Activated gamma-delta T cell treated with anti-CD3 and anti-CD28 coated beads, Interleukin-2, amount 50 U/mL, for 16 hours (primary cell): ENCODE measurements at regions not wholly inside any gene's neighbourhood (a gene's known extent, or its start where the extent isn't known, plus 50 kb on each side); places are given as distances from the start of the nearest gene placed in this dataset.
A peak's percentile ranks its signal among the peaks of the same experiment; 100 is the strongest.
"Not testable (repeated sequence)": the region's sequence is repeated elsewhere in the genome, so short reads cannot be mapped to it uniquely, and the experiment has no call there.

Source experiments
- DNase-seq: peaks from one replicate; pipeline ENCODE4 v3.0.0-alpha.2; 2020; ENCODE audit warnings: low read depth

DNA sequence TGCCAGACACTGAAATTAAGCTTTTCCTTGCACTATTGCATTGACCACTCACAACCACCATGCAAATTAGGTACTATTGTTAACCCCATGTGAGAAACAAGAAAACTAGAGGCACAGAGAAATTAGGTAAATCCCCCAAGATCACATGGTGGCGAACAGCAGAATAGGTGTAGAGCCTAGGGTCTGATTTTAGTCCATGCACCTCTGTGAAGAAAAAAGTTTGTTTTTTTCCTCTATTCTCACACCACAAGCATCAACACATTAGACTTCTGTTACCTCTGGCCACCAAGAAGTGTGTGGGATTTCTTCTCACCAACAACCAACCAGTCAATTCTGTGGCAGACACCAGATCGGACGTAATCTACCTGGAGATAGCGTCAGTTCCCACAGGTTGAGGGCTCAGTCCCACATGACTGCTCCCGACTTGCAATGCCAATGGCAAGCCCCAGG, 391.9 kb downstream of the COG6 start:
- no peak for DNase-seq

DNA sequence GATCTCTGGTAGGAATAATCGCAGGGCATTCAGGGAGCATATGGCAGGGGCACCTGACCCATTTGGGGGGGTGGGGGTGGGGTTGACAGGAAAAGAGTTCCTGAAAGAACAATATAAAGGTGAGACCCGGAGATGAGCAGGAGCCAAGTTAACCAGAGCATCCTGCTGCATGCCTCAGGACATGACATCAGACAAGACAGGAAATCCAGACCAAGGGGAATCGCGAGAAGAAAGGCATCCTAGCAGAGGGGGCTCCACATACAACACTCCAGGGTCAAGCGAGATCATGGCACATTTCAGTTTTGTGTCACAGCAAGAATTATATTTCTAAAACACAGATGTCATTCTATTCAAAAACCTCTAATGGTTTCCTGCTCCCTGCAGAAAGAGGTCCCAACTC, 393.1 kb downstream of the COG6 start:
- DNase-seq = no peak

DNA sequence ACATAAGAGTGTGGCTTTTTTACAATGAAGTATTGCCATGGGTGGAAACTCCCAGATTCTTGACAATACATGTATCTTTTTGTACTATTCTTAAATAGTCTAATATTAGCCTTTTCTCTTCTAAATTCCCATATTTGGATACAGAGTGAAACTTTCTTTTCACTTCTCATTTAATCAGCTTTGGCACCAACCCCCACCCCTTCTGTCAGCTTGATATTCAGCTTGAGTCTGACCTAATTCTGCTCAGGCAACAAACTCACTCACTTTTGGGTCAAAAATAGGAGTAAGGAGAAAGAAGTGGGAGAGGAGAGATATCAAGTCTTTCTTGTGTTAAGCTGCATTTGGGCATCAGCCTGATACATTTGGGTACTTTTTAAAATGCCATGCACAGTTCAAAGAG, 397.5 kb downstream of the COG6 start:
- no peak for DNase-seq

DNA sequence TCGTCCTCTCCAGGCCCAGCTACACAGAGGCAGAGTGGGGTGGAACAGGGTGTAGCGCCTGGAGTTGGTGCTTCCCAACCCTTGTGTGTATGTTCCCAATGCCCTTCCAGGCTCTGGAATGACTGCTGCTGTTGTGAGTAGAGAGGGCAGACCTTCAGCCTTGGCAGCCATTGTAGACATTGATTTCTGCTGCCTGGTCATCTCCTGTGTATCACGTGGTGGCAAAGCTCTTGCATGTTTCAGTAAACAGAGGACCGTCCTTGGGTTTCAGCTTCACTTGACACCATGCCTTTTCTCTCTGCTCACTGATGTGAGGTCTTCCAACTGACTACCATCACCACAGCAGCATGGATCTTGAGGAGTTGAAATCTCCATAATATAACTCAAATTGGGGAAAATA, 397.9 kb downstream of the COG6 start:
- DNase-seq = no peak

DNA sequence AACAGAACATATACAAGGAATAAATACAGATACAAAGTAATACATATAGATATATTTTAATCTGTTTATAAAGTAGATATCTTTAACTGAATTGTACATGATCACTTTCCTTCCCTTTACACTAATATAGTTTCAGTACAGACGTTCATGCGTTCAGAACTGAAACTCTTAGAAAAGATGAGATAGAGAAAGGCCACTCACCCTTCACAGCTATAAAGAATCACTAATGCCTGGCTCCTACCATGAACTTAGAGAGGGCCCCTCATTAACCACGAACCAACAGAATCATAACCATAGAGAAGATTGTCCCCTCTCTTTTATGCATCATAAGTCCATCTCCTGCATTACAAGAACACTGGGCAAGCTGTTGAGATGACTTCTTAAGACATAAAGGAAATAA, 399.0 kb downstream of the COG6 start:
- DNase-seq = not testable (repeated sequence)

DNA sequence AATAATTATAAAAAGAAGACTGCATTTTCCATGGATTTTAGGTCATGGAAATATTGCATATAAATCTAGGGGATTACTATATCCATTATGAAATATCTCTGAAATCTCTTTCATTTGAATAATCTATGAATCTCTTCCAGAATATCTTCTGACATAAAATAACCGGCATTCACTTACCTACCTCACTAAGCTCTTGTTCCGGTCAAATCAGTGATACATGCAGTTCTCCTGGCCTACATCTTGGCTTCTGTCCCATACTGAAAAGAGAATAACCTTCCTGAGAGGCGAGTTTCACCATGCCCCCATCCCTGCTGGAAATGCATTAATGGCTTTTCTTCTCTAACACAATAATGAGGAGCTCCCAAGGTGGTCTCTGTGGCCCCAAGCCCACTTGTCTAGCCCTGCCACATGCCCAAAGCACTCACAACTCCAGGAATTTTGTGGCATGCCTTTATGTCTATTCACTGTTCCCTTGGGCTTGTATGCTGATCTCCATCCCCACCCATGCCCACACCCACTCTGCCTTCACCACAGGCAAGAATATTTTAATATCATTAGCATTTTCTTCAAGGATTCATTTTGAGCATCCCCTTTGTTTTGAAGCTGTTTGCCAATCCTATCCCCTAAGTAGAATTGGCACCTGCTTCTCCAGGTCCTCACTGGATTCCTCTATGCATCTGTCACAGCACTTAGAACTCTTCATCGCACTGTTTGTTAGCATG, 401.6 kb downstream of the COG6 start:
- no peak for DNase-seq

DNA sequence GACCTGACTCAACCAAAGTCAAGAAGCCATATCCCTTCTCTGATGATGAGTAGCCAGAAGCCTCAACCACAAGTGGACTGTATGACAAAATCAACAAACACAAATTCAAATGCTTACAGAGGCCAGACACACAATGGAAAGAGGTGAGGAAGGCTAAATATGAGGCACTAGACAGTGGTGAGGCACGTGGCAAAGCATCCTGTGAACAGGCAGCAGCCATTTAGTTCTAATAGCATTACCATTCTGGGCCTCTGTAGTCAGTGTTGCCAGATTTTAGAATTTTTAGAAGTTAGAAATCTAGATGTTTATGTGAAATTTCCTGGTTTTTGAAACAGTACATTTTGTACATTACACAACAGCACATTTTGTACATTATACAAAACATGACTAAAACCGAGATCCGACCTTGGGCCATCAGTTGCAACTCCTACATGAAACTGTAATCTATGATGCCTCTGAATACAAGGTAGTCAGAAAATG, 403.3 kb downstream of the COG6 start:
- DNase-seq = no peak

DNA sequence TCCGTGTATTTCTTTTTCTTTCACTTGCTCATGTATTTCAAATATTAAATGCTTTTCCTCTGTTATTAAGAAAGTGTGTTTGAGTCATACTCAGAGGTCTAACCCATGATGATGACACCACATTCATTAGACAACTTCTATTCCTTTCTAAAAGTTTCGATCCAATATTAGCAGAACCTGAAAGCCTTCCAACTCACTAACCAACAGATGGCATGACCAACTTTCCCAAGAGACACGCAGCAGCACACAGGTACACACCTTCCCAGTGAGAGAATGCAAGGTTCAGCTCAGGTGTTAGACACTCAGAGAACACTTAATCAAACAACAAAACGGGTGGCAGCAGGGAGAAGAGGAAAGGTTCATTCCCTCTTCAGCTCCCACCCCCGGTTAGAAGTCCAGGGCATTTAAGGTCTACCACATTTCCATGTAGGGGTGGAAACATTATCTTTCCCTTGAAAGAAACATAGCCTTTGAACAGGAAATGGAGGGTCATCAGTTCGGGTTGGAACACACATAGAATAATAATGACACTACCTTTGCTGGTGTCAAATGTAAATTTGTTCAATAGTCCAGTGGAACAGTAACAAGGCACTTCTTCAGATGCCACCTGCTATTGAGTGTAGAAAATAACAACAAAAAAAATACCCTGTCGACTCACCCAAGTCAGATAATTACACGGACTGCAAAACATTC, 404.2 kb downstream of the COG6 start:
- DNase-seq = no peak

DNA sequence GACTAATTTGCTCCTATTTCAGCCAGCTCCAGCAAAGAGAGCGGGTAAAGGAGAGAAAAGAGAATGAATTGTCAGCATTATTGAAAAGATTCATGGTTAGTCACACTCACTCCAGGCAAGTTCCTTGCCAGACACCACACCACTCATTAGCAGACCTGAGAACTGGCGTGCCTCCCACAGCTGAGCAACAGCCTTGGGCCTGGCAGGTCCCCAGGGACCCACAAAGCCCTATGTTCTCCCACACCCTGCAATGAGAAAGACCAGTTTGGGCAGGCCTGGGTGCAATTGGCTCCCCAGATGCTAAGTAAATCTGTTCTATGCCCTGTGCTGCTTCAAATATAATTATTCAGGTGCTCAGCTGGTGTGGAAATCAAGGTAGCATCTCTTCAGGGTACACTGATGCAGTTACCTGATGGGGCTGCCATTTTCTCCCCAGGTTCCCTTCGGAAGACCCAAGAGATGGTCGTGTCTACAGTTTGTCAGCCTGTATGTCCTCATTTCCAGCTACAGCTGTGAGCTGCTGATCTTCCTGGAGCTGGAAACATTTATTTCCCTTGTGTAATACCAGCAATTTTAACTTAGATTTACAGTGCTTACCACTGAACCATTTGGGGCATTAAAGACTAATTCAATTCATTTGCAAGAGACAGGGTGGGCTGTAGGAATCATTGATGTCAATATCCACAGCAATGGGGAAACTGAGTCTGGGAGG, 405.0 kb downstream of the COG6 start:
- no peak for DNase-seq

DNA sequence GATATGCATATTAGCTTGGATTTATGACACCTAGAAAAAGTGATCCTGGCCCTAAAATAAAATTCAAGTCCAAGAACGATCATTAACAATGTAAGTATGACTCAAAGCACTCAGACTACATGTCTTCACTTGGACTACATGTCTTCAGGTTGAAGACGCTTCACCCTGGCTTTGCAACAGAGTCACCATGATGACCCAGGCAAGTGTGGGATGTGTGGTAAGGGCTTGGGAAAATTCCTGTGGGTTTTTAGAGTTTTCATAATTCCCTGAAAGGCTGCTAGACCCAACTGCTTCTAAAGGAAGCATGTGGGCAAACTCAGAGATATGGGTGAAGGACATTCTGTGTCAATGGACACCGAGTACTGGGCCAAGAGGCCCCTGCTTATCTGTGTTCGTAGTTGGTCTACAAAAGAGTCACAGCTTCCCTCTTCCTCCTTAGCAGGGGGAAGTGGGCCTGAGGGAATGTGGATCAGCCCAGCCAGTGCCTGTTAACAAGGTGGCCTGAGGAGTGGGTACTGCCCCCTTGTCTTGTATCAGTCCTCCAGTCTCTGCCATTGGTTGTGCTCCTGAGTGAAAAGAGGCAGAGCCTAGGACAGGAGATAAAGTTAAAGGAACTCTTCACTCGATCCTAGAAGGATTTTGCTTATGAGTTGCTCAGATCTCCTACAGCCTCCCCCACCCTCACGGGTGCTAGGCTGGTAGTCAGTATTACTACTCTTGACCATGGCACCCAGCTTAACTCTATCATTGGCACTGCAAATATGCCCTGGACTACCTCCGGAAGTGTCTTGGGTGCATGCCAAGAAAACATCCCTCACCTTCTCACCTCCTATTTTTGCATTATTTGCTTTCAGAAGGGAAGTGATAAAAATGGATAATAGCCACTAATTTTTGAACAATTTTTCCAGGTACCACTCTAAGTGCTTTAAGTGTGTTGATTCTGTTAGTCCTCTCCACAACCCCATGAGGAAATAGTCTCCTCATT, 406.3 kb downstream of the COG6 start:
- no peak for DNase-seq

DNA sequence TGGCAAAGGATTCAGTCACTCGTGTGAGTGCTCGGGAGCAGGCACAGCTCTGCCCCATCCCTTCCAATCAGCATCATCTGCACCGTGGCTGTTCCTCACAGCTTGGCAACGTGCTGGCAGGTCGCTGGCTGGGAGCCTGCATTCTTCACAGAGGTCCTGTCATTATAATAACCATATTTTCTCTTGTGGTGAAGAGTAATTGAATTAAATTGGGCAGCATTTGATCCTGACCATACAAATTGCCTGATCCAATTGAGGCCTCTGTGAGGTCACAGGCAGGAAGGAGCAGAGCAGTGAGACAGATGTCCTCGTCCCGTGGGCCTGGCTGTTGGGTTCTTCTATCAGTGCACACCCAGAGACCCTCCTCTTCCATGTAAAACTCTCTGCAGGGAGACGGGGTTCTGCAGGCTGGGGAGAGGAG, 407.8 kb downstream of the COG6 start:
- no peak for DNase-seq

DNA sequence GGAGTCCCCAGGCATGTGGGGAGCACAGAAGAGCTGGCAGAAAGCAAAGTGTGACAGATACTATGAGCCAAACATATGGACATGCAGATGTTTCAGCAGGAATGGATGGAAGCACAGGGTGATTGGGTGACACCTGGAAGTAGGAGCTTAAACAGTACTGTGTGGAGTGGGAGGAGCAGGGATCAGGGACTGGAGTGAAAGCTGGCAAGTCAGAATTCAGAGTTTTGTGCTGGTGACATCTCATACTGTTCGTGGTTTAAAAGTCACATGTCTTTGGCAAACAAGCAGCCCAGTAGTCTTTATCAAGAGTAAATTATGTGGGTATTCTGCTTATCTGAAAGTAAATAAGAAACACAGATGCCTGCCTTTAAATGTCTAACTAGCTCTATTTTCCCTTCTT, 408.2 kb downstream of the COG6 start:
- DNase-seq = no peak

DNA sequence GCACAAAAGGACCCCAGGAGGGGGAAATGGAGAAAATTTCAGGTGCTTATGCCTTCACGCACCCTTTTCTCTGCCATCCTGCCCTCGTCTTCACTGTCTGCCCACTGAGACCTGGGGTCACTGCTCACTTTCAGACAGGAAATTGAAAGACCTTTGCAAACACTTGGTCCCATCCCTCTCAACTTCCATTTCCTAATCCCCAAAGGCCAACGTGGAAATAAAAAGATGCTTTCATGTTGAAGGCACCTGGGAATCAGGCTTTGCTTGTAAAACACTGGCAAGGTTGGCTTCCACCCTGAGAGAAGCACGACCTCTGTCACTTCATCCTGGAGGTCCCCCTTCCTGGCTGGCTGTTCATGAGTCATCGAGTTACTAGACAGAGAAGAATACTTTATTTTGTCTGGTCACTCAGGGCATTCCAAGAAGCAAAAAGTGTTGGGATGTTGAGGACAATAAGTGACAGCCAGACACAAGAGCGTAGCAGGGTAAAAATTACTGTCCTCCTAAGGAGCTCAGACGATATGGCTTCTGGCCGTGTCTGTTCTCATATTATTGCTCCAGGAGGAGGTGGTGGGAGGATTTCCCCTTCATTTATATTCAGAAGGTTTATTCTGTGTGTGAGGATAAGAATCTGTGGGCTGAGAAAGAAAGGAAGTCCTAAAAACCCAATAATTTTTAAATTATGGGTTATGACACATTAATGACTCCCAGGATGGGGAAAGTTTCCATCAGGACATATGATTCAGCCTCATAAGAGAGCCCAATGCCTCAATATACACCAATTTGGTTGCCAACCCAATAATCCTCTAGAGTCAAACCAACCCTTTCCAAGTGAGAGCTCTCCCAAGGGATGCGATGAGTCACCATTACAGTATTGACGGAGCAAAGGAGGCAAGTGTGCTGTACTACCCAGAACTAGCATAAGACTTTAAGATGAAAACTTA, 409.0 kb downstream of the COG6 start:
- no peak for DNase-seq

DNA sequence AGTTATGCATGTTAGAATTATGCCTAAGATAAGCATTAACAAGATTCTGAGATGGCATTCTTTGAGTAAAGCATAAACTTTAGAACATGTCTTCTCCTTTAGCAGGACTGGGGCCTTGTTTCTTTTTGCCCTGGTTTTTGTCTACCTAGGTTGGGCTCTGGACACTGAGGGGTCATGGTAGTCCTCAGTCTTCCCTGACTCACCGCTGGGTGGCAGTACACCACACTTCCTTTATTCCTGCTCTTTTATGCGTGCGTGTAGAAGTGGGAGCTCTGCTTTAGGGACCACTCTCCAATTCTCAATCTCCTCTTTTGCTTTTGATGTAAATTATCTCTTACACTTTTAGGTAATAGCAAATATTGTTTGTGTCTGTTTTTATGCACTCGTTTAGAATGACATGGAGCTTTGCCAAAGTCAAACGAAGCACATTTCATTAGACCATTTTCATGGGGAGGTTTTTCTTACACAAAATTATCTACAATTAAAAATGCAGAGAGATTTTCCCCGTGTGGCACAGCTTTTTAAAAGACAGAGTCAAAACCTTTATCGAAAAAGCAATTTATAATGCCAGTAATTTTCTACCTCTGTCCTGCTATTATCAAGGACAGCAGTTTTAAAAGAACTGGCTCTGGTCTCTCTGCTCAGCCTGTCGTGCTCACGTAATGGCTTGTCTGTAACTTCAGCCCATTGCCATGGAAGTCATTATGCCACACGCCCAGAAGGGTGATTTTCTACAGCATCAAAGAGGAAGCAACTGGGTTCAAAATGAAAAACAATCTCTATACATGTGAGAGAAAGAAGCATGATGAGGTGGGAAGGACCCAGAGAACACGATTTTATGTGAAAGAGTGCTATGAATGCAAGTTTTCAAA, 413.9 kb downstream of the COG6 start:
- peak; percentile 53 for DNase-seq

DNA sequence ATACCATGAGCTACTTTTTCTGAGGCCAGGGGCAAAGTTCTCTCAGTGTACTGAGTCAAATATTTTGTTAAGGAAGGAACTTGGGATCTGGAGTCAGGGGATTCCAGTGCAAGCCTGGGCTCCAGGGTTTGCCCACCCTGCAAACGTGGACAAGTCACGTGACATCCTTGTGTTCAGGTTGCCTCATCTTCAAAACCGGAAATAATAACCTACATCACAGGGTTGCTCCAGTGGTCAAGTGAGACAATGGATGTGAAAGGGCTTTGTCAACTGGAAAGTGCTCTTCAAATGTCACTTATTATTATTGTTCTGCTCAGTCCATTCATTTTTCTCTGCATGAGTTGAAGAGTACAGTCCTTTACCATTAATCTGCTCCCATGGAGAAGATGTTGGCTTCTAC, 414.9 kb downstream of the COG6 start:
- no peak for DNase-seq

DNA sequence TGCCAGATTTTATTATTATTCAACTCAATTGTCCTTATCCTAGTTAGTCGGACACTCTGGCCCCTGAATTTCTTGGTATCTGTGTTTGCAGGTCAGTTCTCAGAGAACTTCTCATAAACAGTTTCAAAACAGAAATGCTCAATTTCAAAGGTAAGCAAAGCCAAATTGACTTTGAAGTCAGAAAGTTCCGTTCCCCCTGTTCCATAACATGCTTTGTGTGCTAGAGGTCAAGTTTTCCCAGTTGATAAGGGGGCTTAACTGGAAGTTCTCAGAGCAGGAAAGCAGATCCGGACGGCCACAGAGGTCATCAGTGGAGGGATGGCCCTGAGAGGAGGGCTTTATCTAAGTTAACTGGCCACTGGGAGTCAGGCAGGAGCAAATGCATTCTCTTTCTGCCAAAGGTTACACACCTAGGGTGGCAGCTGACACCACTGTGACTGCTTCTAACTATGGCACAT, 417.2 kb downstream of the COG6 start:
- no peak for DNase-seq

DNA sequence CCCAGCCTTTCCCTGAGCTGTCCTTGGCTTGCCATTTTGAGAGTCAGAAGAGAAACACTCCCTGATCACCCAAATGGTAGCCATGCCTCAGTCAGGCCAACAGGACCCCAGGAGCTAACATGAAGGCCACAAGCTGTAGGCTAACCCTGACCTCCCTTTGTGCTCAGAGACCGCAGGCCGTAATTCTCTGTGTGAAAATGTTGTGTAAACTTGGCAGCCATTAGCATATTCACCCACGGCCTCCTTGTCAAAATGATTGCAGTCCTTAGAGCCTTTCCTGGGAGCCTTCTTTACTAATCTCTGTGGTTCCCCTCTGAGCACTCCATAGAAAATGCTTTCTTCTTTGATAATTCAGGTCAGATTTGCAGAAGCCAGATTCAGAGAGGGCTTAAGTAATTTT, 418.9 kb downstream of the COG6 start:
- DNase-seq = no peak

DNA sequence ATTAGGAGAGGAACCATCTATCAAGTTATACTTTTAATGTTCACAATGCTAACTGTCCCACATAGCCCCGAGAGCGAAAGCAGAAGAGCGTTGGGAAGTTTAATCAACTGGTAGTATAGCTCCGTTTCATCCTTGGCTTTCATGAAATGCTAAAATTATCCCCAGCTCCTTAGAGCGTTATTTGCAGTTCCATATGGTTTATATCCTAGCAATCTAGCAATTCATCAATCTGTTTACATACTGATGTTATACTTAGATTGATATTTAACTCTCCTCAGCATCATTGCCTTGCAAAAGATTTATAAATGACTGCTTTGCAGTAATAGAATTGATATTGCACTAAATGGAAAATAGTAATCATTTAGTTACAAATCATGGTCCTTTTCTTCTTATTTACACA, 419.8 kb downstream of the COG6 start:
- no peak for DNase-seq

DNA sequence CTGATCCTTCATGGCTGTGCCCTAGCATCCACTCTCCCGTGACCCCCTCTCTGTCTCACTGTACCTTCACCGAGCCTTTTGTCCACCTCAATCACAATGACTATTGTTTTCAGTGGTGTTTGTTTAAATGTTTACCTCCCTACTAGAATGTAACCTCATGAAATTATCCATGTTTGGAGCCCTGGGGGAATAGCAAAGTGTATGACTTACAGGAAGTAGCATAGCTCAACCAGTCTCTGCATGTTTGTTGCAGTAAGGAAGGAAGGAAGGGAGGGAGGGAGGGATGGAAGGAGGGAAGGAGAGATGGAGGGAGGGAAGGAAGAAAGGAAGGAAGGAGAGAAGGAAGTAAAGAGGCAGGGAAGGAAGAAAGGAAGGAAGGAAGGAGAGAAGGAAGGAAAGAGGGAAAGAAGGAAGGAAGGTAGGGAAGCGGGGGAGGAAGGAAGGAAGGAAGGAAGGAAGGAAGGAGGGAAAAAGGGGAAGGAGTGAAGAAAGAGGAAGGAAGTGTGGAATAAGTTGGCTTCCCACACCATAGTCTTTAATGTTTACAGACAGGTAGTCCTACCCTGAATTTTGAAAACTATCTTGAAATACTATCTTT, 421.4 kb downstream of the COG6 start:
- no peak for DNase-seq
